ENCODE measurements at regions not wholly inside any gene's neighbourhood (a gene's known extent, or its start where the extent isn't known, plus 50 kb on each side); places are given as distances from the start of the nearest gene placed in this dataset.
"Not testable (repeated sequence)": the region's sequence is repeated elsewhere in the genome, so short reads cannot be mapped to it uniquely, and the experiment has no call there.

GRCh38 chr2:217367464-217367863, 507.6 kb upstream of the TNP1 start:
- DNase-seq (ENCODE audit: low read depth), result no peak

GRCh38 chr2:217366966-217367365, 507.1 kb upstream of the TNP1 start:
- DNase-seq (ENCODE audit: low read depth), result no peak

GRCh38 chr2:217366266-217366895, 506.5 kb upstream of the TNP1 start:
- no peak for DNase-seq (ENCODE audit: low read depth)

- no peak for DNase-seq (ENCODE audit: low read depth)
Measured at GRCh38 chr2:217365656-217366055, 505.8 kb upstream of the TNP1 start.

GRCh38 chr2:217364224-217364623, 504.4 kb upstream of the TNP1 start:
- no peak for DNase-seq (ENCODE audit: low read depth)

- DNase-seq (ENCODE audit: low read depth), result no peak
Measured at GRCh38 chr2:217363470-217363869, 503.6 kb upstream of the TNP1 start.

- DNase-seq (ENCODE audit: low read depth), result no peak
Measured at GRCh38 chr2:217362710-217363109, 502.8 kb upstream of the TNP1 start.

GRCh38 chr2:217362286-217362685, 502.4 kb upstream of the TNP1 start:
- no peak for DNase-seq (ENCODE audit: low read depth)

- no peak for DNase-seq (ENCODE audit: low read depth)
Measured at GRCh38 chr2:217361483-217361880, 501.6 kb upstream of the TNP1 start.

GRCh38 chr2:217360781-217361482, 501.1 kb upstream of the TNP1 start:
- DNase-seq (ENCODE audit: low read depth), result no peak

GRCh38 chr2:217360111-217360510, 500.2 kb upstream of the TNP1 start:
- DNase-seq (ENCODE audit: low read depth), result no peak

- no peak for DNase-seq (ENCODE audit: low read depth)
Measured at GRCh38 chr2:217357886-217358620, 498.2 kb upstream of the TNP1 start.

GRCh38 chr2:217356781-217357180, 496.9 kb upstream of the TNP1 start:
- DNase-seq (ENCODE audit: low read depth), result no peak

- no peak for DNase-seq (ENCODE audit: low read depth)
Measured at GRCh38 chr2:217356142-217356541, 496.3 kb upstream of the TNP1 start.

GRCh38 chr2:217353591-217353990, 493.7 kb upstream of the TNP1 start:
- no peak for DNase-seq (ENCODE audit: low read depth)

GRCh38 chr2:217351378-217351777, 491.5 kb upstream of the TNP1 start:
- DNase-seq (ENCODE audit: low read depth), result no peak

- DNase-seq (ENCODE audit: low read depth), result no peak
Measured at GRCh38 chr2:217349251-217349650, 489.4 kb upstream of the TNP1 start.

GRCh38 chr2:217347630-217348029, 487.8 kb upstream of the TNP1 start:
- not testable (repeated sequence) for DNase-seq (ENCODE audit: low read depth)

GRCh38 chr2:217346043-217346442, 486.2 kb upstream of the TNP1 start:
- not testable (repeated sequence) for DNase-seq (ENCODE audit: low read depth)

- no peak for DNase-seq (ENCODE audit: low read depth)
Measured at GRCh38 chr2:217340899-217341298, 481.0 kb upstream of the TNP1 start.

GRCh38 chr2:217340176-217340575, 480.3 kb upstream of the TNP1 start:
- DNase-seq (ENCODE audit: low read depth), result no peak

GRCh38 chr2:217339753-217340152, 479.9 kb upstream of the TNP1 start:
- DNase-seq (ENCODE audit: low read depth), result no peak

- DNase-seq (ENCODE audit: low read depth), result no peak
Measured at GRCh38 chr2:217338306-217338916, 478.5 kb upstream of the TNP1 start.
